ENCODE measurements at regions not wholly inside any gene's neighbourhood (a gene's known extent, or its start where the extent isn't known, plus 50 kb on each side); places are given as distances from the start of the nearest gene placed in this dataset.
"Not testable (repeated sequence)": the region's sequence is repeated elsewhere in the genome, so short reads cannot be mapped to it uniquely, and the experiment has no call there.

- H3K4me1 ChIP-seq = no peaks in the 10 kb centered on the region
- no peaks in the 10 kb centered on the region for H3K27me3 ChIP-seq
- 53 to 84% methylated on average over 1 of the region's 1 CpG for WGBS, 2 donors
- no peaks in the 10 kb centered on the region for H3K36me3 ChIP-seq
- H3K27ac ChIP-seq = no peak overlapping the region
- no peak for DNase-seq
- intact Hi-C loops (cut with DNase I) = no loop called here
- TF ChIP-seq CTCF (IDR thresholded peaks at IDR 0.05) = no peak
- no peak for TF ChIP-seq POLR2A (IDR thresholded peaks at IDR 0.05)
- no peak for TF ChIP-seq EP300 (IDR thresholded peaks at IDR 0.05)
- peaks cover 0 to 3% (median 0%) of the 10 kb centered on the region in 4 donors for H3K9me3 ChIP-seq
- no peak overlapping the region for H3K4me3 ChIP-seq
Observed at GRCh38 chr5:106784846-106785245, 885.9 kb downstream of the EFNA5 start.

- Histone ChIP-seq H3K9me3 (peaks cover 0 to 3% (median 0%) of the 10 kb centered on the region in 4 donors), H3K4me1 (no peaks in the 10 kb centered on the region), H3K4me3 (no peak overlapping the region), H3K27me3 (no peaks in the 10 kb centered on the region), H3K27ac (no peak overlapping the region), H3K36me3 (no peaks in the 10 kb centered on the region)
- WGBS, 2 donors = 76 to 89% methylated on average over 2 of the region's 2 CpGs
- no peak for TF ChIP-seq EP300 (IDR thresholded peaks at IDR 0.05)
- intact Hi-C loops (cut with DNase I) = no loop called here
- DNase-seq = no peak
Observed at GRCh38 chr5:106780355-106780754, 890.4 kb downstream of the EFNA5 start.

- H3K27ac ChIP-seq; H3K9me3 ChIP-seq; H3K36me3 ChIP-seq; DNase-seq; H3K4me1 ChIP-seq; intact Hi-C loops (cut with DNase I); H3K4me3 ChIP-seq; H3K27me3 ChIP-seq: not testable (repeated sequence)
- 77 to 85% methylated on average over 6 of the region's 6 CpGs for WGBS, 2 donors
Observed at GRCh38 chr5:106776515-106776914, 894.2 kb downstream of the EFNA5 start.

DNA sequence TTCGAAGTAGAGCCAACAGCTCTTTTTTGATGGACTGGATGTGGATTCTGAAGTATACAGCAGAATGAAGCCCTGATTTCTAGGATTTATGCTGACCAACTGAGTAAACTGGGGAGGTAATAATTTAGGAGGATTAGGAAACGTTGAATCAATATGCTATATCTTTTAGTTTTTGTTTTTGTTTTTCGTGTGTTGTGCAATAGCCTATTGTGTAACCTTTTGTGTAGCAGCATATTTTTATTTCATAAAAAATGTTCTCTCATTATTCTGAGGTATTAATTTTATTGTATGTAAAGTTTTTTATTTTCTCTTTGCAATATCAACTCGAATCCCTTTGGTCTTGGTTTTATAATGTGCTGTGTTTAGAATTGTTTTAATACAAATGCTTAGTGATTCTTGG lies 902.3 kb downstream of the EFNA5 start:
- TF ChIP-seq CTCF (IDR thresholded peaks at IDR 0.05) = no peak
- no peak for TF ChIP-seq POLR2A (IDR thresholded peaks at IDR 0.05)
- no peak for TF ChIP-seq POLR2AphosphoS5 (IDR thresholded peaks at IDR 0.05)
- no peak for TF ChIP-seq EP300 (IDR thresholded peaks at IDR 0.05)
- intact Hi-C loops (cut with DNase I) = no loop called here
- Histone ChIP-seq H3K9me3 (no peaks in the 10 kb centered on the region), H3K36me3 (no peaks in the 10 kb centered on the region), H3K27me3 (no peaks in the 10 kb centered on the region), H3K4me1 (no peaks in the 10 kb centered on the region), H3K27ac (no peak overlapping the region), H3K4me3 (no peak overlapping the region)
- DNase-seq = no peak
- WGBS, 2 donors = 71 to 83% methylated on average over 4 of the region's 4 CpGs

DNA sequence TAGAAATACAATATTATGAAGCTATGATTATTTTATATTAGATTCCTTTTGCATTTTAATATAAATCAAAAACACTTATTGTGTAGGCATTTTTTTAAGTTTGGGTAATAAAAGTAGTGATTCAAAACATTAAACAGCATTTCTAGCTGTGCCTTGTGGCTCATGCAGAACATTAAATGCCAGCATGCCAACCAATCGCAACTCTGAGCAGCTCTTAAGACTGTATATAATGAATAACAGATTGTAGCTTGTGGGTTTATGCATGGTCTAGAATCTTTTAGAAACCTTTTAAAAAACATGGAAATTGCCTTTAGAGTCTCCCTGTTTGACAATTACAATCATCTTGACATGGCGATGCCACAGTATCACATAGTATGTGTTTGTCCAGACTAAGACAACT lies 903.8 kb downstream of the EFNA5 start:
- 91 to 92% methylated on average over 2 of the region's 2 CpGs for WGBS, 2 donors

More for the DNA sequence above, 903.8 kb downstream of the EFNA5 start:
- no peak overlapping the region for H3K27ac ChIP-seq
- no peaks in the 10 kb centered on the region for H3K4me1 ChIP-seq
- TF ChIP-seq CTCF (IDR thresholded peaks at IDR 0.05) = no peak
- no peaks in the 10 kb centered on the region for H3K36me3 ChIP-seq
- H3K9me3 ChIP-seq = no peaks in the 10 kb centered on the region
- no peak overlapping the region for H3K4me3 ChIP-seq
- intact Hi-C loops (cut with DNase I) = no loop called here
- H3K27me3 ChIP-seq = no peaks in the 10 kb centered on the region
- no peak for DNase-seq

All from sigmoid colon (tissue), 6 donors.